Uterus (tissue), 3 donors: ENCODE measurements at regions not wholly inside any gene's neighbourhood (a gene's known extent, or its start where the extent isn't known, plus 50 kb on each side); places are given as distances from the start of the nearest gene placed in this dataset.

Source experiments
- DNase-seq, 2 donors: peaks; one replicate each; pipeline ENCODE4 v3.0.0-alpha.2; 2019 to 2020
- H3K27ac ChIP-seq, 2 donors: fragments of 200-600 bp; sonication (generic); 1 replicate in 1 of 2; 2 replicates in 1 of 2; pipeline ENCODE4 v1.5.1; 2016 to 2018
- H3K27me3 ChIP-seq, 2 donors: fragments of 200-600 bp; sonication (generic); one replicate each; pipeline ENCODE4 v1.5.1; 2018 to 2019; ENCODE audit warnings: control low read depth in 1 of 2
- H3K36me3 ChIP-seq, 2 donors: fragments of 200-600 bp; sonication (generic); one replicate each; pipeline ENCODE4 v1.5.1; 2019; ENCODE audit warnings: control low read depth in 1 of 2
- H3K4me1 ChIP-seq, 2 donors: fragments of 200-600 bp; sonication (generic); one replicate each; pipeline ENCODE4 v1.5.1; 2018 to 2019; ENCODE audit warnings: control low read depth in 1 of 2
- H3K4me3 ChIP-seq, 2 donors: fragments of 200-600 bp; sonication (generic); 1 replicate in 1 of 2; 2 replicates in 1 of 2; pipeline ENCODE4 v1.5.1; 2018 to 2019; ENCODE audit warnings: mild to moderate bottlenecking in 1 of 2
- H3K9me3 ChIP-seq, 2 donors: fragments of 200-600 bp; sonication (generic); one replicate each; pipeline ENCODE4 v1.5.1; 2019; ENCODE audit warnings: control low read depth in 1 of 2
- CTCF ChIP-seq, 4 experiments: fragments of 200-600 bp in 2 of 4; fragments of 450-650 bp in 2 of 4; sonication (generic) in 2 of 4; IDR thresholded peaks; one replicate each; pipeline ENCODE4 v1.5.1; 2016 to 2019; ENCODE audit warnings: antibody characterized with exemption in 4 of 4, mild to moderate bottlenecking in 2 of 4, moderate library complexity in 1 of 4
- POLR2A ChIP-seq, 2 donors: fragments of 450-650 bp; IDR thresholded peaks; one replicate each; pipeline ENCODE4 v1.6.1; 2016; ENCODE audit warnings: antibody characterized with exemption in 2 of 2, mild to moderate bottlenecking in 1 of 2, moderate library complexity in 1 of 2
- intact Hi-C: fragments of 100-400 bp; cut with DNase I; formaldehyde crosslinking; loops from one replicate; pipeline ENCODE4 v1.15.1; 2023; ENCODE audit warnings: low total_unique reads
- donor health status: DM: yes; HTN: yes; CAD: no.

GRCh38 chr9:16959391-16959790 lies 88.9 kb upstream of the BNC2 start:
- intact Hi-C loops = no loop called here
- H3K36me3 ChIP-seq = no peaks in the 10 kb centered on the region
- H3K4me1 ChIP-seq = no peaks in the 10 kb centered on the region
- no peak overlapping the region for H3K4me3 ChIP-seq
- H3K27me3 ChIP-seq = no peaks in the 10 kb centered on the region
- no peak overlapping the region for H3K27ac ChIP-seq
- H3K9me3 ChIP-seq = no peaks in the 10 kb centered on the region
- DNase-seq = no peak
- no peak for TF ChIP-seq POLR2A (IDR thresholded peaks at IDR 0.05)

GRCh38 chr9:16954040-16954439 lies 83.6 kb upstream of the BNC2 start:
- intact Hi-C loops = loop anchor here (5.0 kb wide), 1 partner anchor 913 kb away; no protein-coding TSS in a partner anchor
- H3K4me1 ChIP-seq = no peaks in the 10 kb centered on the region
- no peak overlapping the region for H3K4me3 ChIP-seq
- no peaks in the 10 kb centered on the region for H3K36me3 ChIP-seq
- H3K27me3 ChIP-seq = no peaks in the 10 kb centered on the region
- H3K9me3 ChIP-seq = no peaks in the 10 kb centered on the region
- no peak for DNase-seq
- H3K27ac ChIP-seq = no peak overlapping the region
- TF ChIP-seq POLR2A (IDR thresholded peaks at IDR 0.05) = no peak
- TF ChIP-seq CTCF (IDR thresholded peaks at IDR 0.05) = no peak

- H3K27me3 ChIP-seq = no peaks in the 10 kb centered on the region
- H3K4me3 ChIP-seq = no peak overlapping the region
- no peak overlapping the region for H3K27ac ChIP-seq
- no peak for DNase-seq
- no peaks in the 10 kb centered on the region for H3K9me3 ChIP-seq
- no peaks in the 10 kb centered on the region for H3K4me1 ChIP-seq
- no peaks in the 10 kb centered on the region for H3K36me3 ChIP-seq
- intact Hi-C loops = loop anchor here (5.0 kb wide), 1 partner anchor 916 kb away; no protein-coding TSS in a partner anchor
- no peak for TF ChIP-seq CTCF (IDR thresholded peaks at IDR 0.05)
- no peak for TF ChIP-seq POLR2A (IDR thresholded peaks at IDR 0.05)
Measured at GRCh38 chr9:16951502-16951901, 81.0 kb upstream of the BNC2 start.

GRCh38 chr9:16950051-16950450 lies 79.6 kb upstream of the BNC2 start:
- intact Hi-C loops = loop anchor here (5.0 kb wide), 1 partner anchor 917 kb away; no protein-coding TSS in a partner anchor
- no peaks in the 10 kb centered on the region for H3K9me3 ChIP-seq

DNA sequence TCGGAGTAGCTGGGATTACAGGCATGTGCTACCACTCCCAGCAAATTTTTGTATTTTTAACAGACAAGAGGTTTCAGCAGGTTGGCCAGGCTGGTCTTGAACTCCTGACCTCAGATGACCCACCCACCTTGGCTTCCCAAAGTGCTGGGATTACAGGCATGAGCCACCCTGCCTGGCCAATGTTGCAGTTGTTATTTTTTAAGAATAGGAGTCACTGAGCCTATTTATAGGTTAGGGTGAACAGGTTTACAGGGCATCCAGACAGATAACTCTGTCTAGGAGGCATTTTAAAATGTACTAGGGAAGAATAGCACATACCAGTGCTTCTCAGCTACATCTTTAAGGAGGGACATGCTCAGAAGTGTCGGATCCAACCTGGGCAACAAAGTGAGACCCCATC lies 60.1 kb upstream of the BNC2 start:
- no peaks in the 10 kb centered on the region for H3K4me1 ChIP-seq
- H3K36me3 ChIP-seq = no peaks in the 10 kb centered on the region
- TF ChIP-seq CTCF (IDR thresholded peaks at IDR 0.05) = no peak
- no peak for TF ChIP-seq POLR2A (IDR thresholded peaks at IDR 0.05)
- no peaks in the 10 kb centered on the region for H3K9me3 ChIP-seq
- H3K4me3 ChIP-seq = no peak overlapping the region
- DNase-seq = no peak
- H3K27ac ChIP-seq = no peak overlapping the region
- intact Hi-C loops = no loop called here
- H3K27me3 ChIP-seq = no peaks in the 10 kb centered on the region

More at GRCh38 chr9:16950051-16950450, 79.6 kb upstream of the BNC2 start:
- Histone ChIP-seq H3K36me3 (no peaks in the 10 kb centered on the region), H3K4me1 (no peaks in the 10 kb centered on the region), H3K27ac (no peak overlapping the region), H3K27me3 (no peaks in the 10 kb centered on the region), H3K4me3 (no peak overlapping the region)
- DNase-seq = no peak
- TF ChIP-seq POLR2A (IDR thresholded peaks at IDR 0.05) = no peak
- no peak for TF ChIP-seq CTCF (IDR thresholded peaks at IDR 0.05)
